ENCODE measurements at regions not wholly inside any gene's neighbourhood (a gene's known extent, or its start where the extent isn't known, plus 50 kb on each side); places are given as distances from the start of the nearest gene placed in this dataset.

DNA sequence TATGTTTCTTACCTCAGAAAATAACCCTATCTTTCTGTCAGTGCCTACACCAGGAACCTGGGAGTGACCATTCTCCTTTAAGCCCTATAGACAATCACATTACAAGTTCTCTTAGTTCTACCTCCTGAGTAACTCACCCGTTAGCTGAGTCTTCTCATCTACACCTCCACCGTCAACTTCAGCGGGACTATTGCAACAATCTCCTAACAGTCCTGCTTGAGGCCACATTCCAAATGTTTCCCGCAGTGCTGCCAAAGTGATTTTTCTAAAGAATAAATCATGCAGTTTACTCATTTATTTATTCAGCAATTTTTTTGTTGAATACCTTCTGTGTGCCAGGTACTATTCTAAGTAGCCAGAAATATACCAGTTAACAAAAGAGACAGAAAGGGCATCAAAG lies 285.0 kb upstream of the GRIP1 start:
- TF ChIP-seq, protein P1, sequence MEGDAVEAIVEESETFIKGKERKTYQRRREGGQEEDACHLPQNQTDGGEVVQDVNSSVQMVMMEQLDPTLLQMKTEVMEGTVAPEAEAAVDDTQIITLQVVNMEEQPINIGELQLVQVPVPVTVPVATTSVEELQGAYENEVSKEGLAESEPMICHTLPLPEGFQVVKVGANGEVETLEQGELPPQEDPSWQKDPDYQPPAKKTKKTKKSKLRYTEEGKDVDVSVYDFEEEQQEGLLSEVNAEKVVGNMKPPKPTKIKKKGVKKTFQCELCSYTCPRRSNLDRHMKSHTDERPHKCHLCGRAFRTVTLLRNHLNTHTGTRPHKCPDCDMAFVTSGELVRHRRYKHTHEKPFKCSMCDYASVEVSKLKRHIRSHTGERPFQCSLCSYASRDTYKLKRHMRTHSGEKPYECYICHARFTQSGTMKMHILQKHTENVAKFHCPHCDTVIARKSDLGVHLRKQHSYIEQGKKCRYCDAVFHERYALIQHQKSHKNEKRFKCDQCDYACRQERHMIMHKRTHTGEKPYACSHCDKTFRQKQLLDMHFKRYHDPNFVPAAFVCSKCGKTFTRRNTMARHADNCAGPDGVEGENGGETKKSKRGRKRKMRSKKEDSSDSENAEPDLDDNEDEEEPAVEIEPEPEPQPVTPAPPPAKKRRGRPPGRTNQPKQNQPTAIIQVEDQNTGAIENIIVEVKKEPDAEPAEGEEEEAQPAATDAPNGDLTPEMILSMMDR (IDR thresholded peaks at IDR 0.05) = no peak
- TF ChIP-seq POLR2A (IDR thresholded peaks at IDR 0.05) = no peak

All from Peyer's patch (tissue), 4 donors.